ENCODE measurements at regions not wholly inside any gene's neighbourhood (a gene's known extent, or its start where the extent isn't known, plus 50 kb on each side); places are given as distances from the start of the nearest gene placed in this dataset.

- TF ChIP-seq CTCF (IDR thresholded peaks at IDR 0.05; ENCODE audit: extremely low read depth, missing control alignments) = no peak
- DNase-seq (ENCODE audit: low spot score) = no peak
Measured at GRCh38 chr6:1200409-1201101, 111.3 kb upstream of the FOXQ1 start.

DNA sequence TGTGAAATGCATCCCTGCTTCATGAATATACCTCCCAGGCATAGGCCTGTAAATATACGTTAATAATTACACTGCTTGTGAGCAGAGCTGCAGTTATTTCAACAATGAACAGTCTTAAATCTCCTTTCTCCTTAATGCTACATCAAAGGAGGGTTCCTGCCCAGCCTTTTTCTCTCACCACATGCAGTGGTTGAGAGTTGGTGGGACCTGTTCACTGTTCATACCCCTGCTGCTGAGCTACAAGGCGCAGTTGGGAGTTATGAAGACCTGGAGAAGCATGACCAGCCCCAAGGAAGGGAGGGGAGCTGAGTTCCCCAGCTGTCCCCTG lies 111.9 kb upstream of the FOXQ1 start:
- TF ChIP-seq CTCF (IDR thresholded peaks at IDR 0.05; ENCODE audit: extremely low read depth, missing control alignments) = no peak
- no peak for DNase-seq (ENCODE audit: low spot score)

DNA sequence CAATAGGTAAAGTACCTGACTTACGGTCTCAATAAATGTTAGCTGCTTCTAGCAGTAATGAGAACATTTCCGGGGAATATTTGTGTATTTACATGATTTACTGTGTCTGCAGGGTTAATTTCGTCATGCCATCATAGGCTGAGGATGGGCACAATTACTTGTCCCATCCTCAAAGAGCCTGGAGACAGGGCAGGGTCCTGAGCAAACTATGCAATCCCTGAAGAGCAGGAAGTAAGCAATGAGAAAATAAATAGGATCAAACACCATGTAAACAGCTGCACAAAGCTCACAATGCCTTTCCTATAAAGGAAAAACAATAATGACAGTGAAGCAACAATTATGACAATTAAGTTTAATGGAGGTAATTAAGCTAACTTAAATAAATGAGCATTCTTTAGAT lies 114.6 kb upstream of the FOXQ1 start:
- no peak for TF ChIP-seq CTCF (IDR thresholded peaks at IDR 0.05; ENCODE audit: extremely low read depth, missing control alignments)

GRCh38 chr6:1191141-1191630 lies 120.7 kb upstream of the FOXQ1 start:
- no peak for TF ChIP-seq CTCF (IDR thresholded peaks at IDR 0.05; ENCODE audit: extremely low read depth, missing control alignments)
- no peak for DNase-seq (ENCODE audit: low spot score)

More for the DNA sequence above, 114.6 kb upstream of the FOXQ1 start:
- no peak for DNase-seq (ENCODE audit: low spot score)

GRCh38 chr6:1190366-1190765 lies 121.5 kb upstream of the FOXQ1 start:
- no peak for TF ChIP-seq CTCF (IDR thresholded peaks at IDR 0.05; ENCODE audit: extremely low read depth, missing control alignments)
- DNase-seq (ENCODE audit: low spot score) = no peak

- no peak for TF ChIP-seq CTCF (IDR thresholded peaks at IDR 0.05; ENCODE audit: extremely low read depth, missing control alignments)
- DNase-seq (ENCODE audit: low spot score) = no peak
Measured at GRCh38 chr6:1188199-1188598, 123.7 kb upstream of the FOXQ1 start.

DNA sequence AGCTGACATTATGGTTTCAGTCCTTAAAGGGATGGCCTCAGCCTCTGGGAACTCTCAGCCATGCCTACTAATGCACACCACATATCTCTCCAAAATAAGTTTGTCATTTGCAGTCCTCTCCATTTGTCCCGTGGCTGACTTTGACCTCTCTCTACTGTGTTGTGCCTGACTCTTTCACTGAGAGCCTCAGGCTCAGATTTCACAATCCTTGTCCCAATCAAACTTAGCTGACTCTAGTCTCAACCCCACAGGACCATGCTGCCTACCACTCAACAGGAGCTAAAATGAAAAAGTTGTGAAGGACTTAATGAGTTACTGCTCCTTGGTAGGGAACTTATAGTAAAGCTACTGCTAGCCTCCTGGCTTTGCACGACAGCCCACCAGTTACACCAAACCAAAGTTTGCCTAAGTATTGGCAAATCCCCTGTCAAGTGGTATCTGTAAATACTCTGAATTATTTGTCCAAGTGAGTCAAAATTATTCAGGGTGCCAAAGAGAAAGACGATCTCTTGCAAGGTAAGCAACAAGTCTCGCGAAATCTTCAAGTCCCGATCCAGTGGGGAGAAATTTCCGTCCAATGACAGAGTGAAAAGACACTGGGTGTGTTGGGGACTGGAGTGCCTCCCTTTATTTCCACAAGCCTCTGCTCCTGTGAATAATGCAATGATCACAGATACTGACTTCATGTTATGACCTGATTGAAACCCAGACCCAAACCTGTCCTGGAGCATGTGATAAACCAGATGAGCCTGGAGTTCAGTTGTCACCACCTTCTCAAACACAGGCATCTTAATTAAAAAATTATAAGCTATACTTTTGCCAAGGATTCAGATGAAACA lies 124.4 kb upstream of the FOXQ1 start:
- no peak for DNase-seq (ENCODE audit: low spot score)
- no peak for TF ChIP-seq CTCF (IDR thresholded peaks at IDR 0.05; ENCODE audit: extremely low read depth, missing control alignments)

All from GM20000 (cell line).